H1 (cell line): ENCODE measurements at regions not wholly inside any gene's neighbourhood (a gene's known extent, or its start where the extent isn't known, plus 50 kb on each side); places are given as distances from the start of the nearest gene placed in this dataset.

ENCODE experiments used
- EZH2 ChIP-seq: fragments of 200-600 bp; sonication (generic); IDR thresholded peaks from 2 replicates; pipeline ENCODE4 v1.7.1; 2012; ENCODE audit warnings: low read depth, mild to moderate bottlenecking, moderate library complexity, low read length, inconsistent platforms; ENCODE audit not compliant: severe bottlenecking
- POLR2AphosphoS5 ChIP-seq: IDR thresholded peaks from 2 replicates; pipeline ENCODE4 v1.6.1; 2011; ENCODE audit warnings: low read depth, low read length
- SUZ12 ChIP-seq: fragments of 200-600 bp; sonication (generic); IDR thresholded peaks from 2 replicates; pipeline ENCODE4 v1.6.1; 2012; ENCODE audit warnings: mild to moderate bottlenecking, inconsistent platforms, low read length, moderate library complexity, mixed read lengths
- YY1 ChIP-seq: IDR thresholded peaks from 2 replicates; pipeline ENCODE4 v1.6.1; 2011; ENCODE audit warnings: low read depth, mild to moderate bottlenecking, low read length

GRCh38 chr15:69859866-69860265 lies 237.9 kb downstream of the TLE3 start:
- TF ChIP-seq EZH2 (no peak), POLR2AphosphoS5 (no peak), SUZ12 (no peak), YY1 (no peak)
